ENCODE measurements at regions not wholly inside any gene's neighbourhood (a gene's known extent, or its start where the extent isn't known, plus 50 kb on each side); places are given as distances from the start of the nearest gene placed in this dataset.
"Not testable (repeated sequence)": the region's sequence is repeated elsewhere in the genome, so short reads cannot be mapped to it uniquely, and the experiment has no call there.

DNA sequence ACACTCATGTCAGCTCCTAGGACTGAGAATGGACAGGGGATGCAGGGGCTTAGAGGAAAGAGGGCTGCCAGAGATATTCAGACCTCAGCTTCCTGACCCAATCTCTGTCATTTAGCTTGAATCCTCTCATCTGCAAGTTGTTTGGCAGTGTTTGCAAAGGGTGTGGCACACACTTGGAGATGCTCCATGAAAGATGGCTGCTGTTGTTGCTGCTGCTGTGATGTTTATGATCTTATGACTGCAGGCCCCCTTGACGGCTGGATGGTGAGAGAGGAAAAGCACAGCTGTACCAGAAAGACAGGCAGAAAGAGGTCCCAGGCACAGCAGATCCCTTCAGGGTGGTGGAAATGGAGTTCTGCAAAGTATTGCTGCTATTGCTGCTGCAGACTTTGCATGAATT lies 80.7 kb downstream of the TRIM43 start:
- not testable (repeated sequence) for H3K27me3 ChIP-seq (ENCODE audit: insufficient read depth, low read length); H3K4me3 ChIP-seq (ENCODE audit: low read length); H3K9me3 ChIP-seq (ENCODE audit: low read length); H3K36me3 ChIP-seq (ENCODE audit: insufficient read depth, low read length); H2AFZ ChIP-seq (ENCODE audit: low read depth, low read length); H3K4me1 ChIP-seq (ENCODE audit: insufficient read depth, low read length)

DNA sequence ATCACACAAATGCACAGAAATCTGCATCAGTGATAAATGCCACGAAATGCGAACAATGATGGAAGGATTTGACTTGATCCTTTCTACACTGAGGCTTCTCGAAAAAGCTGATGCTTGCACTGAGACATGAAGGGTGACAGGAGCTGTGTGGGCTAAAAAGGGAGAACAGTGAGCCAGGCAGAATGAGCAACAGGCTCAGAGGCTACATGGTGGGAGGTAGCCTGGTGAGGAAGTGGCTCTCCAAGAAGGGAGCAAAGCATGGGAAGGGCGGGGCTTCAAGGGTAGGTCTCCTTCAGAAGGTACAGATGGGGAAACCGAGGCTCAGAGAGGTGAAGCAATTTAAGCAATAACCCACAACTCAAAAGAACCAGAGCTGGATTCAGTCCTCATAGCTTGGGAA lies 82.4 kb downstream of the TRIM43 start:
- no peaks in the 10 kb centered on the region for H3K27me3 ChIP-seq (ENCODE audit: insufficient read depth, low read length)
- H3K36me3 ChIP-seq (ENCODE audit: insufficient read depth, low read length), result no peaks in the 10 kb centered on the region
- H3K9me3 ChIP-seq (ENCODE audit: low read length), result no peaks in the 10 kb centered on the region
- H2AFZ ChIP-seq (ENCODE audit: low read depth, low read length), result no peak overlapping the region
- peaks cover 2% of the 10 kb centered on the region for H3K4me1 ChIP-seq (ENCODE audit: insufficient read depth, low read length)
- H3K4me3 ChIP-seq (ENCODE audit: low read length), result no peak overlapping the region

DNA sequence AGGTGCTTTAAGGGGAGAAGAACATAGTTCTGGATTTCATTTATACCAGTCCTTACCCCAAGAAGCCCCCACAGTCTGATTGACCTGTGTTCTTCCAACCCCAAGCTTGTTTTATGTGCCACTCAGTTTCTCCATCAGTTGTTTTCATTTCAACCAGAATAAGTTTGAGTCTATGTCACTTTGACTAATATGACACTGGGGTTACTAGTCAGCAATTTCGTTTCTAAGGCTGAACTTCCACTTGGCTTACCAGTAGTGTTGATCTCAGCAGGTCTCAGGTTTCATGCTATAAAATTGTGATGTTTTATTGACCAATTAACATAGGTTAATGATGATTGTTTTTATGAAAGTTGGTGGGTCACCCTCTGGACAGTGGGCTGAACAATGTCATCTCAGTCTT lies 84.8 kb downstream of the TRIM43 start:
- not testable (repeated sequence) for H3K4me1 ChIP-seq (ENCODE audit: insufficient read depth, low read length); H2AFZ ChIP-seq (ENCODE audit: low read depth, low read length); H3K27me3 ChIP-seq (ENCODE audit: insufficient read depth, low read length); H3K36me3 ChIP-seq (ENCODE audit: insufficient read depth, low read length); H3K9me3 ChIP-seq (ENCODE audit: low read length); H3K4me3 ChIP-seq (ENCODE audit: low read length)

DNA sequence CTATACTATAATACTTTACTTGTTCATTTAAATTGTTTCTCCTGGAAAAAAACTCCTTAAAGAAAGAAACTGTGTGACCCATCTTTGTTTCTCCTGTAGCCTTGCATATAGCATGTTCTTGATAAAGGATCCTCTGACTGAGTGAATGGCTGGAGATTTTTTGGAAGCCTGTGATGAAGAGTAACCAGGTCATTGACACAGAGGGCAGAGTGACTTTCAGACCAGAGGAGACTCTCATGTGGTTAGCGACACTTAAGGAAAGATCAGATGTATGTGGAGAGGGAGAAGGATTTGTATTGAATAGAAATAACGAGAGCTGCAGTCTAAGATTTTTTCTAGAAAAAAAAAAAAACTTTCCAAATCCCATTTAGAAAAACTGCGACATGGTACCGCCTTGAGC lies 85.5 kb downstream of the TRIM43 start:
- Histone ChIP-seq H2AFZ (ENCODE audit: low read depth, low read length) (no peak overlapping the region), H3K4me3 (ENCODE audit: low read length) (no peak overlapping the region), H3K27me3 (ENCODE audit: insufficient read depth, low read length) (no peaks in the 10 kb centered on the region), H3K36me3 (ENCODE audit: insufficient read depth, low read length) (no peaks in the 10 kb centered on the region), H3K4me1 (ENCODE audit: insufficient read depth, low read length) (peaks cover 4% of the 10 kb centered on the region), H3K9me3 (ENCODE audit: low read length) (no peaks in the 10 kb centered on the region)

DNA sequence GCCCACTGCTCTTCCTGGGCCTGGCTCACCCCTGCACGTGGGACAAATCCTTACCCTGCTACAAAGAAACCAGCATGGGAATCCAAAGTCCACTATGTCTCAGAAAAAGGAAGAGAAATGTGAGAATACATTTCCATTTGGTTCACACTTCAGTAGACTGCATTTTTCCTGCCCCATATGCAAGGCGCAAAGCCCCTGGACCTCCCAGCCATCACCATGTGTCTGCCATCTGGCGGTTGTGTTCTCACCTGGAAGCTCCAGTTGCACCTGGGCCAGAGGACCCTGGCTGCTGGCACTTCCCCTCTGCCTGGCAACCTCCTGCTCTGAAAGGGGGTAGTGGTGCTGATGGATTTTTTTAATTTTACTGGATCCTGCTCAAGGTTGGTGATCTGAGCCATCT lies 86.0 kb downstream of the TRIM43 start:
- not testable (repeated sequence) for H2AFZ ChIP-seq (ENCODE audit: low read depth, low read length); H3K4me1 ChIP-seq (ENCODE audit: insufficient read depth, low read length); H3K9me3 ChIP-seq (ENCODE audit: low read length); H3K36me3 ChIP-seq (ENCODE audit: insufficient read depth, low read length); H3K4me3 ChIP-seq (ENCODE audit: low read length); H3K27me3 ChIP-seq (ENCODE audit: insufficient read depth, low read length)

DNA sequence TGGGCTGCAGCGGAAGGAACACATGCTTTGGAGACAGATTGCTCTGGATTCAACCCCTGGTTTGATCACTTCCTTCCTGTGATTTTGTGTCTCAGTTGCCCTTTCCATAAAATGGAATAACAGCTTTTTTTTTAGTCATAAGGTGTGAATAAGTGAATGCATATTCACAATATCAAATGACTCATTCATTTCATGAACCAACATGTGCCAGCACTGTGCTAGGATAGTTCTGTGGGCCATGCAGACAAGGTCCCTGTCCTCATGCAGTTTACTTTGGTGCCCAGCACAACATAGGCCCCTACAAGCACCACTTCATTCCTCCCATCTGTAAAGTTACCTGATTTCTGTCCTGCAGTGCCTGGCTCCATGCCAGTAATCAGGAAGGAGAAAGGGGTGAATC lies 89.4 kb downstream of the TRIM43 start:
- H3K27me3 ChIP-seq (ENCODE audit: insufficient read depth, low read length); H3K4me1 ChIP-seq (ENCODE audit: insufficient read depth, low read length); H2AFZ ChIP-seq (ENCODE audit: low read depth, low read length); H3K4me3 ChIP-seq (ENCODE audit: low read length); H3K36me3 ChIP-seq (ENCODE audit: insufficient read depth, low read length); H3K9me3 ChIP-seq (ENCODE audit: low read length): not testable (repeated sequence)

DNA sequence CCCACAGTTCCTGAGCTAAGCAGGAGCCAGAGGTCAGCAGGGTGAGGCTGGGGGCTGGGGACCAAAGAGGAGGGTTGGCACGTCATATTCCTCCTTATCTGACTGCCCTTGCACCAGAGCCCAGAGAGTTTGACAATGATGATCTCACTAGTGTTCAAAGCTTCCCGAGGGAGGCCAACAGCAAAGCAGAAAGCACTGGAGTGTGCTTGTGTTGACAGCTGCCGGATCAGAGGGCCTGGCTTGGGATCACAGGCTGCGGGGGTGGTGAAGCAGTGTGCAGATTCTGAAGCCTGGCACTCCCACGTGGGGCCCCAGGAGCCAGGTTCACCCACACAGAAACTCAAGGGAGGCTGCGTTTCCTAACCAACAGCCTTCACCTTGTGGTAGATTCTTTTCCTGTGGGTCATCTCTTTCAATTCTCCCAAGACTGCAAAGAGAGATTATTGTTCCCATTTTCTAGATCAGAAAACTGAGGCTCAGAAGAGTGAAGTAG lies 89.8 kb downstream of the TRIM43 start:
- H3K36me3 ChIP-seq (ENCODE audit: insufficient read depth, low read length); H3K9me3 ChIP-seq (ENCODE audit: low read length); H2AFZ ChIP-seq (ENCODE audit: low read depth, low read length); H3K4me3 ChIP-seq (ENCODE audit: low read length); H3K27me3 ChIP-seq (ENCODE audit: insufficient read depth, low read length); H3K4me1 ChIP-seq (ENCODE audit: insufficient read depth, low read length): not testable (repeated sequence)

DNA sequence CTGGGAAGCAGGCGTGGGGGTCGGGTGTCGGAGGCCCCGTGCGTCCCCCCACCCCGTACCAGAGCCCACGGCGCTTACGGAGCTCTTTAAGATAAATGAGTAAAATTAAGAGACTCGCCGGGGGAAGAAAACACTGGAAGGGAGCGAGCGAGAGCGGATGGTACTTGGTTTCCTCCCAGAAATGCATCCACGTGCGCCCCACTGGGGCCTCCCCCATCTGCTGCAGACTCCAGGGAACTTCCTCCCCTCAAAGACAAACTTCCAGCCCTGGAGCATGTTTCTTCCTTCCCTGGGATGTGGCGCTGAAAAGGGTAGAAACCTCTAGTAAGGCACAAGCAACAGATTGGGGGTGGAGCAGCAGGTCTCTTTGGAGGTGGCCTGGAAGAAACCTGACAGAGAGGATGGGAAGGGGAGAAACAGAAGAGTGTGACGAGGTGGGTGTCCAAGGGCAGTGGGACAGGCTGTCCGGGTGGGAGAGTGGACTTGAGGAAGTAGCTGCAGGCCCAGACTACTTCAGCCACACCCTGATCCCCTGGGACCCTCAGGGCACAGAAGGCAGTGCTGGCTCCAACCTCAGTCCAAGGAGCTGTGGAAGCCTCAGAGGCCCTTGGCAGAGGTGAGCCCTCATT lies 91.2 kb downstream of the TRIM43 start:
- not testable (repeated sequence) for H3K36me3 ChIP-seq (ENCODE audit: insufficient read depth, low read length); H3K27me3 ChIP-seq (ENCODE audit: insufficient read depth, low read length); H3K4me1 ChIP-seq (ENCODE audit: insufficient read depth, low read length); H3K9me3 ChIP-seq (ENCODE audit: low read length)
- Histone ChIP-seq H3K4me3 (ENCODE audit: low read length) (peak overlapping the region; percentile 44), H2AFZ (ENCODE audit: low read depth, low read length) (peak overlapping the region; percentile 87)

DNA sequence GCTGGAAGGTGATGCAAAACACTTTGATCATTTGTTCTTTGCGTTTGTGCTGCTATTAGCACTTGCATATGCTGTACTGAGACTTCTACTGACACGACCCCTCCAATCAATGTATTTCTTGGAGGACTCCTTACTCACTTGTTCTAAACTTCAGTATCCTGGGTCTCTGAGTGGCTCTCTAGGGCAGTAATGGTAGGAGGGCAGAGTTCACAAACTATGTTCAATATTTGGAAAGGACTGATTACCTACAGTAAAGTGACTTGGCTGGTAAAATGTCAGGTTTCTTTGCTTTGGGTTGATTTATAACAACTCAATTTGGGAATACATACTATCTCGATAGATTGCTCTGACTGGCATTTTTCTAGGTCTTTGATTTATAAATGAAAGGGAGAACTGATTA lies 93.7 kb downstream of the TRIM43 start:
- H3K9me3 ChIP-seq (ENCODE audit: low read length), result no peaks in the 10 kb centered on the region
- no peaks in the 10 kb centered on the region for H3K27me3 ChIP-seq (ENCODE audit: insufficient read depth, low read length)

DNA sequence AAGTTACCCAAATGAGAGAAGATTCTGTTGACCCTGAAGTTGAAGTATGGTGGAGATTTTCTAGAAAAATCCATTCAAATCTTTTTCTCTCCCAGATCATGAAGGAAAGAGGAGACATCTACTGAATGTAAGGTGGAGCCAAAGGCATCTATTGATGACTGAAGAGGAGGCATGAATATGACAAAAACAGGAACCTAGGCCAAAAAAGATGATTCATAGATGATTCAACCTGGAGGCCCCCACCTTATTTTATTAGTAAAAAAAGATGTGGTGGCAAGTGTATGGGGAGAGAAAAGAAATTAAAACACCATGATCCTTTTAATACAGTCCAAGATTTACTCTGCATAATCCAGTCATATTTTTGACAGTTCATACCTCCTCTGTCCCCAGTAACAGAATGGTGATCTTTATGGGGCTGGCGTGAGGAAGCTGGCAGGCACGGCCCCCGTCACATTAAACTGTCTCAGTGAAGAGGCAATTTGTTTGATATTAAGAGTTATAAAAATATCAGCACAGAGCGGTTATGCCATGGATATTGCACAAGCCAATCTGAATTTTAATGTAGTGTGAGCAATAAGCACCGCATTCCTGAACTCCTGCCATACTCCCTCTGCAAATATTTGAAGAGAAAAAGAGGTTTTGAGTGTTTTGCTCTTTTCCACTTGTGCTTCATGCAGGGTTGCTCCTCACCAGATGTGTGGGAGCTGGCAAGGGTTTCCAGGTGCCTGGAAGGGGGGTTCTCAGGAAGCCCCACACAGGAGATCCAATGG lies 94.4 kb downstream of the TRIM43 start:
- H3K36me3 ChIP-seq (ENCODE audit: insufficient read depth, low read length); H2AFZ ChIP-seq (ENCODE audit: low read depth, low read length); H3K4me3 ChIP-seq (ENCODE audit: low read length); H3K4me1 ChIP-seq (ENCODE audit: insufficient read depth, low read length); H3K9me3 ChIP-seq (ENCODE audit: low read length); H3K27me3 ChIP-seq (ENCODE audit: insufficient read depth, low read length): not testable (repeated sequence)

More for the DNA sequence above, 93.7 kb downstream of the TRIM43 start:
- Histone ChIP-seq H3K4me1 (ENCODE audit: insufficient read depth, low read length) (peaks cover 4% of the 10 kb centered on the region), H3K36me3 (ENCODE audit: insufficient read depth, low read length) (no peaks in the 10 kb centered on the region), H3K4me3 (ENCODE audit: low read length) (no peak overlapping the region), H2AFZ (ENCODE audit: low read depth, low read length) (no peak overlapping the region)

DNA sequence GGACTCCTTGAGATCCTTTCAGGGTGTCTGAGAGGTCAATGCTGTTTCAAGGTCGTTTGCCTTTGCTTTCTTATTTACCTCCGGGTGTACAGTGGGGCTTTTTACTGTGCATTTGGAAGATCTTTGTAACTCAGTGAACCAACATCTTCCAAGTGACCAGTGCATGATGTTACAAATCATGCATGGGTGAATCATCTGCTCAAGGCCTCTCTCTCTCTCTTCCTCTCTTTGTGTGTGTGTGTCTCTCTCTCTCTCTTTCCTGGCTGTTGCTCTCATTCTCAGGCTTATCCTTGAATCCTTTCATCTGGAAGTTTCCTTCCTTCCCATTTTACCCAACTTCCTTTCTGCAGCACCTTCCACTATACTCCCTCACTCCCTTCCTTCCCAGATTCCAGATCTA lies 96.1 kb downstream of the TRIM43 start:
- H2AFZ ChIP-seq (ENCODE audit: low read depth, low read length); H3K36me3 ChIP-seq (ENCODE audit: insufficient read depth, low read length); H3K27me3 ChIP-seq (ENCODE audit: insufficient read depth, low read length); H3K4me1 ChIP-seq (ENCODE audit: insufficient read depth, low read length); H3K9me3 ChIP-seq (ENCODE audit: low read length); H3K4me3 ChIP-seq (ENCODE audit: low read length): not testable (repeated sequence)

DNA sequence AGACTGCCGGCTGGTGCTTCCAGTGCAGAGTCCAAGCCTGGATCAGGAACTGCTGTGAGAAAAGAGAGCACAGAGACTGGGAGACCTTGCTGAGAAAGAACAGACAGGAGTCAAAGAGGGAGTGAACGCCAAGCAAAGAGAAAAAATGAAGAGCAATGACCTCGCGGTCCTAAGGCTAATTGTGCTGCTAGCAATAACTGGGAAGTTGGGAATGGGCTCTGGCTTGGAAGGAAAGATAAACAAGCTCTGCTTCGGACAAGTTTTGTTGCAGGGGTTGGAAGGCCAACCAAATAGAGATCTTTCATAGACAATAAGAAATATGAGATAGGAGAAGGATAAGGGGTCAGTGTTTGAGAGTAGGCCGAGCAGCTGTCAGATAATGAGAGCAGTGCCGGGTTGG lies 99.4 kb downstream of the TRIM43 start:
- H3K4me3 ChIP-seq (ENCODE audit: low read length); H3K9me3 ChIP-seq (ENCODE audit: low read length); H3K27me3 ChIP-seq (ENCODE audit: insufficient read depth, low read length); H3K4me1 ChIP-seq (ENCODE audit: insufficient read depth, low read length); H2AFZ ChIP-seq (ENCODE audit: low read depth, low read length); H3K36me3 ChIP-seq (ENCODE audit: insufficient read depth, low read length): not testable (repeated sequence)

DNA sequence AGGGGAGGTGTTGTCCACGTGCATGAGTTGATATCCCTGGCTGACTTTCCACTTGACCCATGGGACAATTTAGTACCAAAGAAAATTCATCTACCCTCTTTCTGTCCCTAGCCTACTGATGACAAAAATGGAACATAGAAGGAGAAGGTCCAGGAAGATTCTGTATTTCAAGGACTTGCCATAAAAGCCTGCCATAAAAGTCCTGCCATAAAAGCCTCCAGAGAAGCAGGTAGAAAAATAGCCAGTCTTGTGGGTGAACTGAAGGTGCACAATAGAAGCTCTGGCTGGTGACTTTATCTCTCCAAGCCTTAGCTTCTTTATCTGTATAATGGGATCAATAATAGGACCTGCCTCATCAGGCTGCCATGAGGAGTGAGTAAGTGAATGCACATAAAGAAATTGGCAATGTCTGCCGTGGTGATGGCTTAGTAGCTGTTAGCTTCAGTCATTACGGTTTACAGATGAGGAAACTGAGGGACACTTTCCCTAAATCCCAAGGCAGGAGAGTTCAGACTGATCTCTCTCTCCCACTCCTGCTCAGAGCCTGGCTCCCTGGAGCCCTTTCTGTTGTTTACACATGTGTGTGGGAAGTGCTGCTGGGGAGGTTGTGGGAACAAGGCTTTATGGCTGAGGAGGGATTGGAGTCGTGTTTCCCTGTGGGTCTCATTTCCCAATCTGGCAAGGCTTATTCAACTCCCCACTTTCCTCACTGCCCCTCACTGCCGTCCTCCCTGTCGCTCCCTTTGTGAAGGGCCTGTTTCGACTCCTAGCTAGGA lies 101.5 kb downstream of the TRIM43 start:
- not testable (repeated sequence) for H3K27me3 ChIP-seq (ENCODE audit: insufficient read depth, low read length); H3K36me3 ChIP-seq (ENCODE audit: insufficient read depth, low read length); H3K4me3 ChIP-seq (ENCODE audit: low read length); H2AFZ ChIP-seq (ENCODE audit: low read depth, low read length); H3K9me3 ChIP-seq (ENCODE audit: low read length); H3K4me1 ChIP-seq (ENCODE audit: insufficient read depth, low read length)

Data from neuron (in vitro differentiated cells).